Thoracic aorta (tissue), 2 donors: ENCODE measurements at regions not wholly inside any gene's neighbourhood (a gene's known extent, or its start where the extent isn't known, plus 50 kb on each side); places are given as distances from the start of the nearest gene placed in this dataset.

Experiments used
- ATAC-seq: fragments of 150-250 bp; one replicate; pipeline ENCODE4 v1.8.0; 2017; ENCODE audit warnings: low read depth; ENCODE audit not compliant: insufficient number of reproducible peaks, low FRiP score
- DNase-seq: peaks from one replicate; pipeline ENCODE4 v3.0.0-alpha.2; 2020; ENCODE audit warnings: low spot score
- H3K27ac ChIP-seq, 2 donors: fragments of 200-600 bp; sonication (generic); 1 replicate in 1 of 2; 2 replicates in 1 of 2; pipeline ENCODE4 v1.5.1; 2016; ENCODE audit warnings: mild to moderate bottlenecking in 2 of 2, moderate library complexity in 2 of 2
- H3K27me3 ChIP-seq: fragments of 200-600 bp; sonication (generic); replicated peaks from 2 replicates; pipeline ENCODE4 v1.6.0; 2016; ENCODE audit warnings: mild to moderate bottlenecking; ENCODE audit not compliant: insufficient read depth
- H3K36me3 ChIP-seq: fragments of 200-600 bp; sonication (generic); one replicate; pipeline ENCODE4 v1.5.1; 2016
- H3K4me1 ChIP-seq, 2 donors: fragments of 200-600 bp; sonication (generic); 1 replicate in 1 of 2; 2 replicates in 1 of 2; pipeline versions ENCODE4 v1.5.1 to v1.6.0; 2016; ENCODE audit warnings: low read depth in 2 of 2, mild to moderate bottlenecking in 1 of 2; ENCODE audit not compliant: control insufficient read depth in 1 of 2
- H3K4me3 ChIP-seq: fragments of 200-600 bp; sonication (generic); 2 replicates; pipeline ENCODE4 v1.5.1; 2016; ENCODE audit warnings: mild to moderate bottlenecking
- H3K9me3 ChIP-seq: fragments of 200-600 bp; sonication (generic); 2 replicates; pipeline ENCODE4 v1.5.1; 2016
- TF ChIP-seq, protein P1 (sequence below): fragments of 200-600 bp; sonication (generic); IDR thresholded peaks from one replicate; pipeline ENCODE4 v1.5.1; 2019; ENCODE audit warnings: antibody characterized with exemption

GRCh38 chr4:107261241-107261874 lies 225.2 kb upstream of the DKK2 start:
- no peak for ATAC-seq
- DNase-seq = no peak
- Histone ChIP-seq H3K4me3 (no peak overlapping the region), H3K9me3 (no peaks in the 10 kb centered on the region), H3K27me3 (no peaks in the 10 kb centered on the region), H3K36me3 (no peaks in the 10 kb centered on the region), H3K27ac (no peak overlapping the region), H3K4me1 (no peaks in the 10 kb centered on the region)
- TF ChIP-seq, protein P1, sequence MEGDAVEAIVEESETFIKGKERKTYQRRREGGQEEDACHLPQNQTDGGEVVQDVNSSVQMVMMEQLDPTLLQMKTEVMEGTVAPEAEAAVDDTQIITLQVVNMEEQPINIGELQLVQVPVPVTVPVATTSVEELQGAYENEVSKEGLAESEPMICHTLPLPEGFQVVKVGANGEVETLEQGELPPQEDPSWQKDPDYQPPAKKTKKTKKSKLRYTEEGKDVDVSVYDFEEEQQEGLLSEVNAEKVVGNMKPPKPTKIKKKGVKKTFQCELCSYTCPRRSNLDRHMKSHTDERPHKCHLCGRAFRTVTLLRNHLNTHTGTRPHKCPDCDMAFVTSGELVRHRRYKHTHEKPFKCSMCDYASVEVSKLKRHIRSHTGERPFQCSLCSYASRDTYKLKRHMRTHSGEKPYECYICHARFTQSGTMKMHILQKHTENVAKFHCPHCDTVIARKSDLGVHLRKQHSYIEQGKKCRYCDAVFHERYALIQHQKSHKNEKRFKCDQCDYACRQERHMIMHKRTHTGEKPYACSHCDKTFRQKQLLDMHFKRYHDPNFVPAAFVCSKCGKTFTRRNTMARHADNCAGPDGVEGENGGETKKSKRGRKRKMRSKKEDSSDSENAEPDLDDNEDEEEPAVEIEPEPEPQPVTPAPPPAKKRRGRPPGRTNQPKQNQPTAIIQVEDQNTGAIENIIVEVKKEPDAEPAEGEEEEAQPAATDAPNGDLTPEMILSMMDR = no peak

DNA sequence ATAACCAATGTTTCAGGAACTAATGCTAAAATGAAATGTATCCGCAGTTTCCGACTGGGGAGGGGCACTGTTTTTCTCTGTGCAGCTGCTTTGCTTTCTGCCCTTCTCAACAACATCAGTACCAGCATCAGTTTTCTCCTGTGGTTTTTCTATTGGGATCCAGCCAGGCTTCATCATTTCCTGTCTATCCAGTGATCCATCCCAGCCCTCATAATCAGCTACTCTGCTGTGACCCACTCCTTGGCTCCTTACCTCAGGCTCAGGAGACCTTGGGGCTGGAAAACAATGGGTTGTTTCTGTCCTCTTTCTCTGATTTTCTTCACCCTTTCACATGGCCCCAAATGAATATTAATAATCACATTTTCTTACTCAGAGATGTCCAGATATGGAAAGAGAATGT lies 222.2 kb upstream of the DKK2 start:
- DNase-seq = no peak

DNA sequence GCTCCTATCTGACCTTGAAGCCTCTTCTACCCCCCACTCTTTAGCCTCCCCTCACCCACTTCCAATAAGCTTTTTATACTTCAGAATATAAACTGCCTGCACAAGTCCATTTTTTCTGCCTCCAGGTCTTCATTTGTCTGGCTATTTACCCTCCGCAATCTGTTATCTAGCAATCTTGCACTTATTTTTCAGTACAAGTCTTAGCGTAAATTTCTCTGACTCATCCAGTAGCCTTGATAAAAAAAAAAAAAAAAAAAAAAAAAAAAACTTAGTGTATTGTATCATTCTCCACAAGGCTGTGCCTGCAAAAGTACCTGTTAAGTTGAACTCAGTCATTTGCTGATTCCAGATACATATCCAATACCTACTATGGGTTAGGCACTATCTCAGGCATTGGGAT lies 219.5 kb upstream of the DKK2 start:
- TF ChIP-seq, protein P1 = no peak
- no peak overlapping the region for H3K27ac ChIP-seq
- no peak for DNase-seq
- H3K4me3 ChIP-seq = no peak overlapping the region
- H3K36me3 ChIP-seq = no peaks in the 10 kb centered on the region
- no peaks in the 10 kb centered on the region for H3K4me1 ChIP-seq
- H3K27me3 ChIP-seq = no peaks in the 10 kb centered on the region
- no peak for ATAC-seq
- no peaks in the 10 kb centered on the region for H3K9me3 ChIP-seq

More for the DNA sequence above, 222.2 kb upstream of the DKK2 start:
- TF ChIP-seq, protein P1 = no peak
- no peaks in the 10 kb centered on the region for H3K36me3 ChIP-seq
- no peak overlapping the region for H3K27ac ChIP-seq
- no peaks in the 10 kb centered on the region for H3K27me3 ChIP-seq
- H3K4me3 ChIP-seq = no peak overlapping the region
- ATAC-seq = no peak
- H3K4me1 ChIP-seq = no peaks in the 10 kb centered on the region
- no peaks in the 10 kb centered on the region for H3K9me3 ChIP-seq

- Histone ChIP-seq H3K27ac (no peak overlapping the region), H3K4me1 (no peaks in the 10 kb centered on the region), H3K36me3 (no peaks in the 10 kb centered on the region), H3K27me3 (no peaks in the 10 kb centered on the region), H3K4me3 (no peak overlapping the region), H3K9me3 (no peaks in the 10 kb centered on the region)
- TF ChIP-seq, protein P1 = no peak
- DNase-seq (no peak), ATAC-seq (no peak)
Measured at GRCh38 chr4:107255114-107255513, 219.0 kb upstream of the DKK2 start.

- TF ChIP-seq, protein P1 = no peak
- H3K9me3 ChIP-seq = no peaks in the 10 kb centered on the region
- ATAC-seq (no peak), DNase-seq (no peak)
- H3K36me3 ChIP-seq = no peaks in the 10 kb centered on the region
- no peaks in the 10 kb centered on the region for H3K4me1 ChIP-seq
- no peaks in the 10 kb centered on the region for H3K27me3 ChIP-seq
- no peak overlapping the region for H3K27ac ChIP-seq
- no peak overlapping the region for H3K4me3 ChIP-seq
Measured at GRCh38 chr4:107253579-107254068, 217.5 kb upstream of the DKK2 start.
